ENCODE measurements at regions not wholly inside any gene's neighbourhood (a gene's known extent, or its start where the extent isn't known, plus 50 kb on each side); places are given as distances from the start of the nearest gene placed in this dataset.

GRCh38 chr4:99710681-99711345 lies 53.2 kb upstream of the C4orf54 start:
- no peak for TF ChIP-seq ZFP3 (CRISPR knock-in tag; IDR thresholded peaks at IDR 0.05)
- no peak for TF ChIP-seq ZFP30 (CRISPR knock-in tag; IDR thresholded peaks at IDR 0.05)
- TF ChIP-seq ARNTL (CRISPR knock-in tag; IDR thresholded peaks at IDR 0.05; ENCODE audit: borderline replicate concordance, low read depth): no peak
- no peak for TF ChIP-seq PATZ1 (CRISPR knock-in tag; IDR thresholded peaks at IDR 0.05; ENCODE audit: borderline replicate concordance)
- no peak for TF ChIP-seq GLIS3 (CRISPR knock-in tag; IDR thresholded peaks at IDR 0.05)

All from SK-N-SH treated with all-trans-retinoic acid at 6 μM for 48 hours (cell line).